ENCODE measurements at regions not wholly inside any gene's neighbourhood (a gene's known extent, or its start where the extent isn't known, plus 50 kb on each side); places are given as distances from the start of the nearest gene placed in this dataset.
"Not testable (repeated sequence)": the region's sequence is repeated elsewhere in the genome, so short reads cannot be mapped to it uniquely, and the experiment has no call there.

GRCh38 chr12:82300611-82301010 lies 57.6 kb downstream of the CCDC59 start:
- H3K36me3 ChIP-seq = no peaks in the 10 kb centered on the region
- H4K20me1 ChIP-seq = no peaks in the 10 kb centered on the region
- no peak for TF ChIP-seq Cebpa-rat (IDR thresholded peaks at IDR 0.05)

GRCh38 chr12:82299319-82300025 lies 58.7 kb downstream of the CCDC59 start:
- H3K4me2 ChIP-seq = no peak overlapping the region
- H3K4me3 ChIP-seq = no peak overlapping the region
- TF ChIP-seq Cebpa-rat (IDR thresholded peaks at IDR 0.05) = no peak
- H3K27me3 ChIP-seq = no peaks in the 10 kb centered on the region
- no peaks in the 10 kb centered on the region for H3K9me3 ChIP-seq
- no peak overlapping the region for H3K9ac ChIP-seq
- no peaks in the 10 kb centered on the region for H3K36me3 ChIP-seq
- no peak overlapping the region for H3K27ac ChIP-seq
- no peaks in the 10 kb centered on the region for H3K4me1 ChIP-seq
- no peaks in the 10 kb centered on the region for H4K20me1 ChIP-seq

More at GRCh38 chr12:82300611-82301010, 57.6 kb downstream of the CCDC59 start:
- Histone ChIP-seq H3K27me3 (no peaks in the 10 kb centered on the region), H3K4me3 (no peak overlapping the region), H3K4me1 (no peaks in the 10 kb centered on the region), H3K4me2 (no peak overlapping the region), H3K27ac (no peak overlapping the region), H3K9ac (no peak overlapping the region), H3K9me3 (no peaks in the 10 kb centered on the region)

GRCh38 chr12:82290415-82290814 lies 67.8 kb downstream of the CCDC59 start:
- Histone ChIP-seq H3K9me3 (no peaks in the 10 kb centered on the region), H3K9ac (no peak overlapping the region), H3K4me3 (no peak overlapping the region), H3K4me2 (no peak overlapping the region), H3K27ac (no peak overlapping the region), H4K20me1 (no peaks in the 10 kb centered on the region), H3K4me1 (no peaks in the 10 kb centered on the region), H3K36me3 (no peaks in the 10 kb centered on the region), H3K27me3 (no peaks in the 10 kb centered on the region)
- TF ChIP-seq Cebpa-rat (IDR thresholded peaks at IDR 0.05) = no peak

- not testable (repeated sequence) for H3K27me3 ChIP-seq
These were observed 76.9 kb downstream of the CCDC59 start for GRCh38 chr12:82281335-82281734.

GRCh38 chr12:82279536-82280058 lies 78.6 kb downstream of the CCDC59 start:
- Histone ChIP-seq H3K9me3 (peaks cover 22% of the 10 kb centered on the region), H3K27me3 (no peaks in the 10 kb centered on the region), H3K4me1 (no peaks in the 10 kb centered on the region), H3K36me3 (no peaks in the 10 kb centered on the region), H3K27ac (no peak overlapping the region), H3K4me2 (no peak overlapping the region), H3K4me3 (no peak overlapping the region), H3K9ac (no peak overlapping the region), H4K20me1 (no peaks in the 10 kb centered on the region)
- no peak for TF ChIP-seq Cebpa-rat (IDR thresholded peaks at IDR 0.05)

More at GRCh38 chr12:82281335-82281734, 76.9 kb downstream of the CCDC59 start:
- H3K36me3 ChIP-seq, H3K4me2 ChIP-seq, H4K20me1 ChIP-seq, H3K27ac ChIP-seq, H3K4me1 ChIP-seq, H3K9ac ChIP-seq, H3K4me3 ChIP-seq: not testable (repeated sequence)
- H3K9me3 ChIP-seq = peaks cover 22% of the 10 kb centered on the region

GRCh38 chr12:82277582-82277981 lies 80.6 kb downstream of the CCDC59 start:
- no peak overlapping the region for H3K4me3 ChIP-seq
- H3K4me1 ChIP-seq = no peaks in the 10 kb centered on the region
- no peak overlapping the region for H3K9ac ChIP-seq
- H3K27ac ChIP-seq = no peak overlapping the region
- H3K9me3 ChIP-seq = peaks cover 18% of the 10 kb centered on the region
- no peaks in the 10 kb centered on the region for H4K20me1 ChIP-seq
- H3K27me3 ChIP-seq = no peaks in the 10 kb centered on the region
- TF ChIP-seq Cebpa-rat (IDR thresholded peaks at IDR 0.05) = no peak
- no peaks in the 10 kb centered on the region for H3K36me3 ChIP-seq
- H3K4me2 ChIP-seq = no peak overlapping the region

GRCh38 chr12:82242729-82243128 lies 115.5 kb downstream of the CCDC59 start:
- H3K27me3 ChIP-seq = no peaks in the 10 kb centered on the region
- H3K36me3 ChIP-seq = no peaks in the 10 kb centered on the region
- no peak overlapping the region for H3K27ac ChIP-seq
- H3K9ac ChIP-seq = no peak overlapping the region
- no peaks in the 10 kb centered on the region for H3K4me1 ChIP-seq
- TF ChIP-seq Cebpa-rat (IDR thresholded peaks at IDR 0.05) = no peak
- H3K4me2 ChIP-seq = no peak overlapping the region
- H3K4me3 ChIP-seq = no peak overlapping the region
- H3K9me3 ChIP-seq = no peaks in the 10 kb centered on the region; the same call in 1 of the 2 replicates
- no peaks in the 10 kb centered on the region for H4K20me1 ChIP-seq

- Histone ChIP-seq H3K27ac (no peak overlapping the region), H3K4me2 (no peak overlapping the region), H3K36me3 (no peaks in the 10 kb centered on the region), H3K9me3 (no peaks in the 10 kb centered on the region), H3K4me1 (no peaks in the 10 kb centered on the region), H3K9ac (no peak overlapping the region), H3K27me3 (no peaks in the 10 kb centered on the region), H3K4me3 (no peak overlapping the region), H4K20me1 (no peaks in the 10 kb centered on the region)
- no peak for TF ChIP-seq Cebpa-rat (IDR thresholded peaks at IDR 0.05)
These were observed 132.3 kb downstream of the CCDC59 start for GRCh38 chr12:82225871-82226270.

- no peaks in the 10 kb centered on the region for H4K20me1 ChIP-seq
- no peak overlapping the region for H3K9ac ChIP-seq
- H3K27me3 ChIP-seq = no peaks in the 10 kb centered on the region
- H3K9me3 ChIP-seq = no peaks in the 10 kb centered on the region
- no peak for TF ChIP-seq Cebpa-rat (IDR thresholded peaks at IDR 0.05)
- no peak overlapping the region for H3K27ac ChIP-seq
- H3K4me3 ChIP-seq = no peak overlapping the region
- no peaks in the 10 kb centered on the region for H3K4me1 ChIP-seq
- no peaks in the 10 kb centered on the region for H3K36me3 ChIP-seq
- no peak overlapping the region for H3K4me2 ChIP-seq
These were observed 134.8 kb downstream of the CCDC59 start for GRCh38 chr12:82223426-82223825.

- H3K27me3 ChIP-seq = no peaks in the 10 kb centered on the region
- no peak for TF ChIP-seq Cebpa-rat (IDR thresholded peaks at IDR 0.05)
These were observed 141.7 kb downstream of the CCDC59 start for GRCh38 chr12:82216475-82216874.

More at GRCh38 chr12:82216475-82216874, 141.7 kb downstream of the CCDC59 start:
- H3K36me3 ChIP-seq = no peaks in the 10 kb centered on the region
- H3K4me1 ChIP-seq = no peaks in the 10 kb centered on the region
- H3K4me3 ChIP-seq = no peak overlapping the region
- no peak overlapping the region for H3K27ac ChIP-seq
- no peak overlapping the region for H3K4me2 ChIP-seq
- H3K9me3 ChIP-seq = peaks cover 13% of the 10 kb centered on the region
- H3K9ac ChIP-seq = no peak overlapping the region
- no peaks in the 10 kb centered on the region for H4K20me1 ChIP-seq
